ENCODE measurements at regions not wholly inside any gene's neighbourhood (a gene's known extent, or its start where the extent isn't known, plus 50 kb on each side); places are given as distances from the start of the nearest gene placed in this dataset.
"Not testable (repeated sequence)": the region's sequence is repeated elsewhere in the genome, so short reads cannot be mapped to it uniquely, and the experiment has no call there.

DNA sequence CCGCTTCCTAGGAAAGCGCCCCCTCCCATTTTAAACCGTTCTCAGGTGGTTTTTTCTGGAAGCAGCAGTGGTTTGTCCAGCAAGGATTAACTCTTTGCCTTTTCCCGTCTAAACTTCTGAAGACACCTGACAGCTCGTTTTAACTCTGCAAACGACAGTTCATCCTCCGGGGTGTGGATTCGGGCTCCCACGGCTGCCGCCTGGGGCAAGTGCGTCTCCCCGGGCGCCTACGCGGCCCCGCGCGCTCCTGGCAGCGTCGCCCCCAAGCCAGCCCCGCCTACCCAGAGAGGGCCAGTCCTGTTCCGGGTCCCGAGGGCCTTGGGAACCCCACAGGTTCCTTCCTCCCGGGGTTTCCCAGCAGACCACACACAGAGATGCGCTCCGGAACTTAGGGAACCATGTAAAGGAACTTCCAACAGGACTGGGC lies 54.4 kb downstream of the PRR18 start:
- peak; percentile 38 for DNase-seq

- peak; percentile 54 for DNase-seq
These were observed 54.9 kb downstream of the PRR18 start for GRCh38 chr6:166253281-166253681.

DNA sequence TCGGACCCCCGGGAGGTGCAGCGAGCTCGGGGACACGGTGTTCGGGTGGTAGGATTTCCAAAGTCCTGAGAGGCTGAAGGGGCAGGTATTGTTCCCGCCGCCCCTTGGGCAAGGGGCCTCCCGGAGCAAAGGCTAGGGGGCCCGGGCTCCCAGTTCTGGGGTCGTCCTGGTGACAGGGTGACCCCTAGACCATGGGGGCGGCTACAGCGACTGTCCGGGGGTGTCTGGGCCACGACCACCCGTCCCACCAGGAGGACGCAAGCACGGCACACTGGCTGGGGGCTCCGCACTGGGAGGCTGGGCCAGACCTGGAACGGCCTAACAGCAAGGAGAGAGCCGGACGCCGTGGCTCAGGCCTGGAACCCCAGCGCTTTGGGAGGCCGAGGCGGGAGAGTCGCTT lies 55.6 kb downstream of the PRR18 start:
- no peak for DNase-seq

DNA sequence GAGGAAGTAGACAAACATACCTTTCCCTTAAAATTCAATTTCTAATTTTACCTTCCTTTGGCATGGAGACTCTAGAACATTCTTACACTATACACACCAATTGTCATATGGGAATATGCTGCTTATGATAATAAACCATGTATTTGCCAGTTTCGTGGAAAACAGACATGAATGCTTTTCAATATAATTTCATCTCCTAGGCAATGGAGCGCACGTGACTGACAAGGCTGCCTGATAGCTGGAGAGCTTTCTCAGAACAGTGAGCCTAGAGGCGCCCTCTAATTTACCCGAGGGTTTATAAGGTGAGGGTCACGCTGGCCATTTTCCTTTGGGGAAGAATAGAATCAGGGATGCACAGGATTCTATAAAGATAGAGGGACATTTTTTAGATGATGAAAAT lies 56.5 kb downstream of the PRR18 start:
- no peak for DNase-seq

DNA sequence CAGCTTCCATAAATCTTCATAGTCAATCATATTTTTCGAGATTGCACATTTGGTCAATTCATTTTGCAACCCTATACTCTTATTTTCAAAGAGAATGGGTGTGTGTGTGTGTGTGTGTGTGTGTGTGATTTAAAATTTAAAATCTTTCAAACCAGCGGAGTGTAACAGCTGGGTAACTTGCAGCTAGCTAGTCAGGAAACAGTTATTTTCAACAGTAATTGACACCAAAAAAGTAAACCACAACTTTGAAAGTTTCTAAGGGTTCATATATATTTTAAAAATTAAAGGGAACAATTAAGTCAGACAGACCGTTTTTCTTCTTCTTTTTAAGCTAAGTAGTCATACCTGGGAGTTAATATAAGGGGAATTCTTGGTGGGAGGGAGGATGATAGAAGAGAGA lies 57.0 kb downstream of the PRR18 start:
- no peak for DNase-seq

- DNase-seq = not testable (repeated sequence)
These were observed 59.0 kb downstream of the PRR18 start for GRCh38 chr6:166249061-166249785.

DNA sequence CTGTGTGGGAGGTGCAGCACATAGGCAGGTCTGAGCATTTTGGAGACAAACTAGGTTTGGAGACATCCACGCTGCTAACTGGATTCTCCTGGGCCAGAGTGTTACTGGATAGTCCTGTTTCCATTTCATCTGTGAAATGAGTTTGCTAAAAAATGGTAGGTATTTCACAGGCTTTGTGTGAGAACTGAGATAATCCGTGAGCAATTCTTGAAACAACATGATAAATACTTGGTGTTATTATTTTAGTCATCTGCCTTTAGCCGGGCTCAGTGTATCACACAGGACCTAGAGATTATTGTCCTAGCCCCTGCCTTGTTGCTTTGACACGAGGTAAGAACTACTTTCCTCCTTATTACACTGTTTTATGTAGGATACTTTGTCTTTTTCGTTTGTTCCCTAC lies 63.0 kb downstream of the PRR18 start:
- DNase-seq = no peak

DNA sequence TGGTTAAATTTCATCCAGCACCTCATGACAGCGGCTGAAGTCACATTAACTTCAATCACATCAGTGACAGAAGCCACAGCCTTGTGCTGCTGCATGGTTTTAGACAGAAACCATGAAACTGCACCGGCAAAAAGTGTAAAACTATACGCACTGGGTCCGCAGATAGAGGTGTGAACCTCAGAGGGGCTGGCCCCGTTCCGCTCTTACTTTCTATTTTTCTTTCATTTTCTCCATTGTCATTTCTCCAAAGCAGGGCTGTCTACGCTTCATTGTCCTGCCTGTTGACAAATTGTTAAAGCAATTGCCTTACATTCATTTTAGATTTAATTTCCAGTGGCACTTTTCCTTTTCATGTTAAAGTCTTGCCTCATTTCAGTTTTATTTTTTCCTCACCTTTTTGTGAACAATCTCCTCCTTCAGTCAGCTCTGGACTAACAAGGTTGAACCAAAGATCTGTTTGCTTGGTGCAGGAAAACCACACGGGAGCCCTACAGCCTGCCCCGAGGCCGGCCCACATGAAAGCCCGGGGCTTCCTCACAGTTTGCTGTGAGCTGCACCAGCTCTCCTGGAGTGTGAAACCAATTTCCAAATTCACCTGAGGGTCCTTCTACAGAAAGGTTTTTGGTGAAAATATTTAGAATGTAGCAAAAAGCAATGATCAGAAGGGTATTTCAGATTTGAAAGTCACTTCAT lies 63.7 kb downstream of the PRR18 start:
- DNase-seq = peak; percentile 50

DNA sequence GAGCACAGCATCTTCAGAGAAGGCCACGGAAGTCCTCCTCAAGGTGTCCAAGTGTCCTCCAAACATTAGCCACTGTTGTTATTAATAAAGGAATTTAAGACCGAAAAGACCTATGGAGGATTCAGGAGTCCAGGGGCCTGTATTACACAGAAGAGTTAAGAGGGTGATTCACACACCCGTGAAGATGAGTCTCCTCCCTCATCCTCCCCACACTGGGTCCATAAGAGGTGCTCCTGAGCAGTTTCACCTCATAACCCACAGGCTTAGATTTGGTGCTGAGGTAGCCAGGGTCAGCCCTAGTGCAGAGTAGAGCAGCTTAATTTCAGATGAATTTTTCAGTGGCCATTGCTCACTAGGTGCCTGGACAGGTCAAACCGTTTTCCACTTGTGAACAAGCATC lies 65.3 kb downstream of the PRR18 start:
- no peak for DNase-seq

- no peak for DNase-seq
These were observed 66.2 kb downstream of the PRR18 start for GRCh38 chr6:166241974-166242373.

- no peak for DNase-seq
These were observed 67.3 kb downstream of the PRR18 start for GRCh38 chr6:166240889-166241288.

GRCh38 chr6:166237617-166238016 lies 70.0 kb upstream of the TBXT start:
- no peak for DNase-seq

DNA sequence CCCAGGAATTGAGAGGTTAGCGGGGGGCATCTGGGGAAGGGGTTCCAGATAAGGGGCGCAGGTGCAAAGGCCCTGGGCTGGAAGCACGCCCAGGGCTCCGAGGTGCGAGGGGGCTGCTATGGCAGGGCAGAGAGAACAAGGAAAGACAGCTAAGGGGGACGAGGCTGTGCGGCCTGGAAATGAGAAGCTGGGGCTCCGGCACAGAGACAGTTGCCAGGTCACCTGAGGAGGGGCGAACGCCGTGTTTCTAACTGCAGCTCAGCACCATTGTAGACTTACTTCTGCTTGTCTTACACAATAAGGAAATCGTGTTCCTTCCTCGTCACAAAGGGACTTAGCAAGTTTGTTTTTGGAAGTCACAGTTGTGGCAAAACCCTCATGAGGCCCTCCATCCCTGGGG lies 68.9 kb upstream of the TBXT start:
- DNase-seq = no peak

DNA sequence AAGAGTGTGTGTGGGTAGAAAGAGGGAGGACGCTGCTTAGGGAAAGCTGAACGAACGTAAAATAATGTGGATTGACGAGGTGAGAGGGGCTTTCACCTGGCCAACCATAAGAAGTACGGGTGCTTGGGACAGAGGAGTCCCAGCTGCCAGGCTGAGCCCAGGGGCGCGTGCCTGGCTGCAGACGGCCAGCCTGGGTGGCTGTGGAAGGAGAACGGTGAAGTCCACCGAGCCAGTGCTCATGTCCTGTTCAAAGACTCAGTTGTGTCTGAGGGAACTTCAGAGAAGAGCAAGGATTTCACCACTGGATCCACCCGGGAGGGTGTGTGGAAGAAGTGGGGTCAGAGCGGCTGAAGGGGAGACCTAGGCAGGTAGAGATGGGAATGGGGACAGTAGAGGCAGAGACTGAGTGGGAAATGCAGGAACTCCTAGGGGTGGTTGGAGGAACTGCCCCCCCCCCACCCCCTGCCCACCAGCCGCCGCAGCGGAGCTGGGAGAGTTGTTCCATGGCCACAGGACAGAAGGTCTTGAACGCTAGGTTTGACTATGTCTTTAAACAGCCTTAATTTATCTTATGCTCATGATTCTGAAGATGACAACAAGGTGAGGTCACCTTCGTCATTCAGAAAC lies 68.1 kb upstream of the TBXT start:
- DNase-seq = no peak

DNA sequence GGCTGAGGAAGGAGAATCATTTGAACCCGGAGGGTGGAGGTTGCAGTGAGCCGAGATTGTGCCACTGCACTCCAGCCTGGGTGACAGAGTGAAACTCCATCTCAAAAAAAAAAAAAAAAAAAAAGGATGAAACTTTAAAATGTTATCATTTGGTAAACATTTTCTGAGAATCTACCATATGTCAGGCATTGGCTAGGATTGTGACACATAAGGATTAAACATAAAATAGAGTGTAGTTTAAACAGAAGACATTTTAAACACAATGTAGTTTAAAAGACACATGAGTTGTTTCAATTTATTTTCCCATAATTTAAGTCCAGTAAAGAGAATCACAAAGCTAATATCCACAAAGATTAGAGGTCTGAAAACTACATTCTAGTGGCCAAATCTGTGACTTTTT lies 63.5 kb upstream of the TBXT start:
- not testable (repeated sequence) for DNase-seq

DNA sequence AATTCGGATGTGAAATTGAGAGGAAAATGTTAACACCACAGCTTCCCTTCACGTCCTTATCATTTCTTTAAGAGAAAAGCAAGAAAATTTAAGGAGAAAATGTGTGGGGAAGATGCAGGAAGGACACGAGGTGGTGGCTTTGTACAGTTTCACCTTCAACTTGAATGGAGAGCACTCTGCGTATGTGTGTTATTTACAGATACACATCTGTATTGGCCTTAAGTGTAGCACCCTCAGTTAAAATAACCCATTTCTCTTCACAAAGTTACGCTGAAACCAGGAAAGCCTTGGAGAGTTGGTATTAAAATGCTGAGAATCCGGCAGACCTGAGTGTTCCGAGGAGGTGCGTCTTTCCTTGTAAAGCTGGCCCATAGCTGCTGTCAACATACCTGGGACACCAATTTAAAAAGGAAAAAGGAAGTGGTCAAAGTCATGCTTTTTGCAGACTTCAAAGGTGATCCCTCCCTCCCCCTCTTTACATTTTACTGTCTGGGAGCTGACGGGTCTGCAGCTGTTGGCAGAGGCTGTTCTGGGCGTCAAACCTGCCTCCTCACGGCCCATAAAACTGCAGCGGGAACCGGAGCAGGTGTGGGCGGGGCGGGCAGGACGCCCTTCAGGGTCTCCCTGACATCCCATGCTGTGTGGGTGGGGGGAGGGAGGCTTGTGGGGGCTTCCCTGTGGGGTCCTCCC lies 61.3 kb upstream of the TBXT start:
- DNase-seq = no peak

DNA sequence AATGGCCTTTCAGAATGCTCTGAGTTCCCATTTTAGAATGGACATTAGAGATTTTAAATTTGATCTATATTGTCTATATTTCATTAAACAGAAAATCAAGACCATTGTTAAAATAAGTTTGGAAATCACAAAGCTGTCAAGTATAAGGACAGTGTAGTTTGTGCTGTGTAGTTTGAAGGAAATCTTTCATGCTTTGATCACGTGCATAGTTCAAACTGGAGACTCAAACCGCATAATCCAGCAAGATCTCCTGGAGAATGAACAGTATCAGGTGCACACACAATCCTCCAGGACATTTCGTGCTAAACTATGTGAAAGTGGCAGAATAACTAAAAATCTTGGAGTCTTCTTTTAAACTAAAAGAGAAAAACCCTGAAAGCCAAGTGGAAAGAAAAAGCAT lies 60.8 kb upstream of the TBXT start:
- no peak for DNase-seq

DNA sequence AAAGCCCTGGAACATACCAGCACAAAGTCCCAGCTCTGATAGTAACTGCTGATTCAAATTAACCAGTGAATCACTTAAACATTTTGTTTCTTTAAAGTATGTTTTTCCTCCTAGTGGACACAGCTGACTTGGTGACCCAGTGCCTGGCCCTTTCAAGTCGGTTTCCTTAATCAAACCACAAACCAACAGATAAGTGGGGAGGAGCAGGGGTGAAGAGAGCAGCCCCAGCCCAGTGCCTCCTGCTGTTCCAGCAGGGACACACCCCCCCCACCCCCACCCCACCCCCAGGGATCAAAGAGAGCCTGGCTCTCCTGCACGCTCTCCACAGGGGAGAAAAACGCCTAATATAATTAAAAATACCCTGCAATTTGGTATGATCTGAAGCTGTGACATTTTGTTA lies 55.4 kb upstream of the TBXT start:
- no peak for DNase-seq

GRCh38 chr6:166222631-166223030 lies 55.0 kb upstream of the TBXT start:
- no peak for DNase-seq

GRCh38 chr6:166221636-166222035 lies 54.0 kb upstream of the TBXT start:
- DNase-seq = no peak

- DNase-seq = peak; percentile 31
These were observed 53.4 kb upstream of the TBXT start for GRCh38 chr6:166221040-166221439.
